GM21360 (cell line): ENCODE measurements at regions not wholly inside any gene's neighbourhood (a gene's known extent, or its start where the extent isn't known, plus 50 kb on each side); places are given as distances from the start of the nearest gene placed in this dataset.

Source experiments
- ATAC-seq: cut with Tn5 transposase; IDR thresholded peaks from one replicate; pipeline ENCODE4 v1.9.1; 2021; ENCODE audit warnings: mild to moderate bottlenecking, moderate library complexity; ENCODE audit not compliant: unreplicated experiment

DNA sequence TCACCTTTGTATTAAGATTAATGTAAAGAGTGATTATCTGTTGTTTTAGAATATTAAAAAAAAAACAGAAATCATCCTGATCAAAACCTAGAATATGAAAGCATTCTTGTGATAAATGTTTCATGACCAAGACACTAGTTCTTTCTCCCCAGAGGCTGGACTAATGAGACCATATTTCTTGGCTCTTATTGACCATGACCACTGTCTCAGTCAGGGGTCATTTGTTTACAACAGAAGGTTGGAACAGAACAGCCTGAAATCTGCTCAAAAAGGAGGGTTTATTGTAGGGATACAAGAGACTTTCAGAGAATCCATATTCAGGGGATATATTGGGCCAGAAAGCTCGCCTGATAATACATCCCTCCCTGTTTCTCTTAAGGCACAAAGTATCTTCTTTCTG, 87.7 kb downstream of the TMEM30B start:
- no peak for ATAC-seq

DNA sequence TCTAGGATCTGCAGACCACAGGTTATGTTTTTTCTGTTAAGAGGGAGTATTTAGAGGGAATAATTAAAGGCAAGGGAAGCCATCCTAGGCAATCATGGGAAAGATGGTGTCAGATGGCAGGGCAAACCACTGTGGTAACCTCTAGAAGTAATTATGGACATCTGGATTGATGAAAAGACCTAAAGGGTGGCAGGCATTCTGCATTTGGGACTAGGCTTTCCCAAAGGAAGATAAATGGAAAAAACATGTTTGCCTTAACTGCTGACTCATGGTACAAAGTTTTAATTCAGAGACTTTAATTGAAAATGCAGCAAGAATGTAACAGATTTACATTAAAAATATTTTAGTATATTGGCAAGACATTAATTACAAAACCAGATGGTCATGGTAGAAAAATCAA, 88.1 kb downstream of the TMEM30B start:
- ATAC-seq = no peak

DNA sequence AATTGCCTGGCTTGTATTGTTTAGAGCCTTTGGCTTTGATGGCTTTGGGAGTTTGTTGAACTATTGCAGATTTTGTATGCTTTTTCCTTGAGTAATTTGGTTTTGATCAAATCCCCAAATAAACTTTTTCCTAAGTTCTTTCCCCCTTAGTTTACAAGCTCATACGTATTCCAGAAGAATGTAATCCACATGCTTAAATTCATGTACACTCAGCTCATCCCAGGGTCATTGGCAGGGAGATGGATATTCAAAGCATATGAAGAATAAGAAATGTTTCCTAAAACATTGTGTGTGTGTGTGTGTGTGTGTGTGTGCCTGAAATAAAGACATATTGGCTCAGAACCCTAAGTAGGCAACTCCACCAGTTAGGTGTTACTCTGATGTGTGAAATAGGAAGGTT, 89.4 kb downstream of the TMEM30B start:
- no peak for ATAC-seq

DNA sequence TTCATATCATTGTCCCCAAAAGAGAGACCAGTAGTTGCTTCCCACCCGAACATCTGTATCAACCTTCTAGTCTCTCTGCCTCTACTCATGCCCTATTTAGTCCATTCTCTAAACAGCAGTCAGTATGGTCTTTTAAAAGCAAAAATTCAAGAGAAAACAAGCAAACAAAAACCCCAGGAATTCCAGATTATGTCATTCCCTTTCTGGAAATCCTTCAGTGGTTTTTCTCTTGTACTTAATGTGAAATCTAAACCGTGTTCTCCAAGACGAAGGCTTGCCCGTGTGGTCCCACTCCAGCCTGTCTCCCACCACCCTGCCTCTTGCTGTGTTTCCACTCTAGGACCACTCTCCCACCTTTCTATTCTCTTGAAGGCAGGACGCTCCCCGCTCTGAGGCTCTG, 90.8 kb downstream of the TMEM30B start:
- no peak for ATAC-seq

DNA sequence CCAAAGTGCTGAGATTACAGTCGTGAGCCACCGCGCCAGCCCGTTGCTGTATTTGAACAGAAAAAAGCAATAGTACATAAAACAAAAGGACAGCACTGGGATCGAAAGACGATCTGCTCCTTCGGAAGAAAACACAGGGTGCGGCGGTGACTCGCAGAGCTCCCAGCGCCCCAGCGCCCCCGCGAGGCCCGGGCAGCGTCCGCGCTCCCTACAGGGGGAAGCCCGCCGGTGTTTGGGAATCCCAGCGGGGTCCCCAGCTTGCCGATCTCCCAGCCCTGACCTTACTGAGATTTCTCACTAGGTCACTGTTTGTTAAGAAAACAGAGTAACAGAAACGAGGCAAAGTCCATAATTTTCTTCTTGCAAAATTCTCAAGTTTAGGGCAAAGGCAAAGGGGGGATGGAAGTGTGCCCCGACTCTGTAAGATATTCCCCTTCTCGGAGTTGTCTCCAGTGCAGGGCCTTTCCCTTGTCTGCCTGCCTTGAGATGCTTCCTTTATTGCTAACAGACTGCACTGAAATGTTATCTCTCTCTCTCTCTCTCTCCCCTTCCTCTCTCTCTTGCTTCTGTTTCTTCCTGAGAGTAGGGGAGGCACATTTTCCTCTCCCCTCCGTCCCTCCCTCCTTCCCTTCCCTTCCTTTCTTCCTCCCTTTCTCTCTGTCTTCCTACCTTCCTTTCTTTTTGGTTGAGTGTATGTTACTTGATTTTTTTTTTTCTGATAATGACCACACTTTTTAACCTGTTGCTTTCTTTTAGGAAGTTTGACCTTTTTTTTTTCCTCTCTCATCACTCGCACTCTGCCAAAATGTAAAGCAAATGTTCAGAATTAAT, 91.9 kb downstream of the TMEM30B start:
- ATAC-seq = peak; percentile 79

DNA sequence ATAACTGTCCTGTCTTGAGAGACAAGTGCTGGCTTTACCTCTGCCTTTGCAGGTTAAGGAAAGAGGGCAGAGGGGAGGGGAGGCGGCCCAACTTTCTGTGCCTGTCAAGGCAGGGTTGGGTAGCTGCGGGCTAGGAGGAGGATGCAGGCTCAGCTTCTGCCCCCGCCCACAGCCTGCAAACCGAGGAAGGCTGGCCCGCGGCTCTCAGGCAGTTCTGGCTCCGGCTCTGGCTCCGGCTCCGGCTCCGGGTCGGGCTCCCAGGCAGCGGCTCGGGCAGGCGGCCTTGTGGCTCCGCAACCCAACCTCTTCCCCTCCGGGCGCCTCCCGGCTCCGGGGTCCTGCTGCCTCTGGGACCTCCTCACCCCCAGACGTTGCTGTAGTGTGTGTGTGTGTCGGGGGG, 92.9 kb downstream of the TMEM30B start:
- ATAC-seq = no peak

DNA sequence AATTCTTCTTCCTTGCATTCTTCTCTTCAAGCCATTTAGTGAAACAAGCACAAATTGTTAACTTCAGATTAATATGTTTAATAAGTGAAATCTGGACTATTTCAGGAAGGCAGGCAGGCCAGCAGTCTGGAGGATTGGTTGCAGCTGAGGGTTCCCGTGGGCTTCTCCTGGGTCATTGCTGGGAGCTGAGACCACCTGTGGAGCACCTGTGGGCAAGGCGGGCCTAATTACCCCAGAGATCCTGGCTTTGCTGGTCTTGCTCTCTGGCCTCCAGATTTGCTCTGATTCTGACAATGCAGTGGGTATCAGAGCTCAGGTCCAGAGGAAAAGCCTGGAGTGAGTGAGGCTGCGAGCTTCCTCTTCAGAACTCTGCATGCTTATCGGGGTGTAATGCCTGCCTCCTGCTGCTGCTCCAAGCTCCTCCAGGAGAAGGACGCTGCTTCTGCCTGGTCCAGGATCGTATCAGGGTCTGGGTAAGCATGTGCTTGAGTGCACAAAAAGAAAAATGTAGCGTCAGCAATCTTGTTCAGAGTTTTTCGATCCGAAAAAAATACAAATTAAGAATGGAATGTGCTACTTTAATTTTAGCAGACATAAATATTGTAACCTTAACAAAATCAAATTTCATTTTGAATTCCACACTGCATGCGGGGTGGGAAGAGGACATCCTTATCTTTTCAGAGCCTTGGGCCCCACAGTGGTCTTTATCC, 93.8 kb downstream of the TMEM30B start:
- no peak for ATAC-seq

DNA sequence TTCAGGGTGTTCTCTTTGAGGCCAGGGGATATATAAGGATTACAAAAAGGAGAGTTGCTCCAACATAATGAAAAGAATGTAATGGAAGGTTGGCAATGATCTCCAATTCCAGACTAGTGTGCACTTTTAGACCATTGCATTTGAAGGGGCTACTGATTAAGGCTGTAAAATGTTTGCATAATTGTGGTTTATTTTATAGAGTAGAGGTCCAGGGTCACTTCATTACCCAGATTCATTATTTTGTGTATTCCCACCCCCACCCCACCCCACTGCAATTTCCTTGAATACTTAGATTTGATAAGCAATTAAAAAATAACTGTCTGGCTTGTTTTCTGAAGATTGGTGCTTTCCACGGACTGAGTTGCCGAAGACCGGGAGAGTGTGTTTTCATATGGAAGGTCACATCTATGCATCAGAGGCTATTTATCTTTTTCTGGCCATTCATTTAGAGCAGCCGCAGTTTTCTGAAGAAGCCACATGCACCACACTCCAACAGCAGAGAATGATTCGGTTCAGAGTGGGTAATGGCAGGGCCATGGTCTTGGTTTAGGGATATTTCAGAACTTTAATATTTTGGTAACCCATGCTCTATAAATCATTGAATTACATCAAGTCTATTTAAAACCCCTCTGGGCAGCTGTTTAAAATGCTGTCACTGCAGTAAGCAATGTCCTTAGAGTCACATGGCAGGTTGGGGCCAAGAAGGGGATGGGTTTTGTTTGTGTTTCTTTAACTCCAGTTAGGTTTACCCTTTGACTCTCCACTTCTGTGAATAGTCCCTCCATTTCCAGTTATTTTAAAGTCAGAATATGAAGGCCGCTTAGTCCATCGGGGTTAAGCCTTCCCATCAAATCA, 94.6 kb downstream of the TMEM30B start:
- ATAC-seq = no peak

DNA sequence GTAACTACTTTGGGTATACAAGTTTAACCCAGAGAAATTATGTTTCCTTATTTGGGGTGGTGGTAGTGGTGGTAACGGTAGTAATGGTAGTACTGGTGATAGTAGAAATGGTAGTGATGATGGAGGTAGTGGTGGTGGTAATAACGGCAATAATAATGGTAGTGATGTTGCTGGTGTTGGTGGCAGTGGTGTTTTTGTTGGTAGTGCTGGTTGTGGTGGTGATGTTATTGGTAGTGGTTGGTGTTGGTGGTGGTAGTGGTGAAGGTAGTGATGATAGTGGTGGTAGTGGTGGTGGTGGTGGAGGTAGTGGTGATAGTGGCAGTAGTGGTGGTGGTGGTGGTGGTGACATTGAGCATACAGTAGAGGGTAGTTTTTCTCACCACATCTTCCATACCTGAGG, 95.6 kb downstream of the TMEM30B start:
- ATAC-seq = no peak

DNA sequence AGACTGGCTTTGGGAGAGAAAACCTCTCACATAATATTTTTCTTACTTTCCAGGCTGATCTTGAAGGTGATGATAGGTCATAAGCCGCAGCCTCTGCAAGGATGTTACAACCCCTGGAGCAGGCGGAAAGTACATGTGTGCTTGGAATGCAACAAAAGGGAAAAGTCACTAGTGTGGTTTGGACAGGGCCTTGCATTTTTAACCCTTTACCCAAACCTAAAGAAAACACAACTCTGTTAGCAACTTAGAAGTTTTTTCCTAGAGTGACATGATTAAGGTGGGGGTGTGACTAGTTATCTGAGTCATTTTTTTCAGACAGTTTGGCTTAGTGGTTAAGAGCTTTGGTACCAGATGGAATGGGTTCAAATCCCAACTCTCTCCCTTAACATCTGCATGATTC, 97.0 kb downstream of the TMEM30B start:
- no peak for ATAC-seq

DNA sequence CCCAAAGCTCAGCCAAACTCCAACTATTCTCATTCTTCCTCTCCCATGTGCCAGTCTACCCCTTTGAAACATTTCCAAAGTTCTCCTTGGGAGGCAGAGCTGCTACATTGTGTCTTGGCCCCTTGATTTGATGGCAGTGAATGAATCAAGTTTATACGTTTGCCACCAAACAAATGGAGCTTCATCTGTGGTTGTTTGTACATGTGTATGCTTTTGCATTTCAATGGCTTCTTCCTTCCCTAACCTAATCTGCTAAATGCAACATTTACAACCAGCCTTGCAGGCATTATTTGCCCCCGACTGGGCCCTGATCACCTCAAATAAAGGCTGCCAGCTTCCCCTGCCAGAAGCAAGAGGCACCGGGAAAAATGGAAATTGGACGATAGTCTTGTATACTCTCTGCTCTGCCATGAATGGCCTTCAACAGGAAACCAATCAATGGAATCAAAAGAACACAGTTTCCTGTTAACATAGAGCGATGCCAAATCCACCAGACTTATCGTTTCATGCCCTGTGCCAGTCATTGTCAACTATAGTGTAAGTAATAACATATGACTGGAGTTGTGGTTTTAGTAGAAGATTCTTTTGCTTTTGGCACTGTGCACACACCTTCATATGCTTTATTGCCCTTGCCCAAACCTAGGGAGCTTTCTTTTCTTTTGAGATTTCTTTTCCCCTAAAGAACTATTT, 97.8 kb downstream of the TMEM30B start:
- ATAC-seq = no peak

DNA sequence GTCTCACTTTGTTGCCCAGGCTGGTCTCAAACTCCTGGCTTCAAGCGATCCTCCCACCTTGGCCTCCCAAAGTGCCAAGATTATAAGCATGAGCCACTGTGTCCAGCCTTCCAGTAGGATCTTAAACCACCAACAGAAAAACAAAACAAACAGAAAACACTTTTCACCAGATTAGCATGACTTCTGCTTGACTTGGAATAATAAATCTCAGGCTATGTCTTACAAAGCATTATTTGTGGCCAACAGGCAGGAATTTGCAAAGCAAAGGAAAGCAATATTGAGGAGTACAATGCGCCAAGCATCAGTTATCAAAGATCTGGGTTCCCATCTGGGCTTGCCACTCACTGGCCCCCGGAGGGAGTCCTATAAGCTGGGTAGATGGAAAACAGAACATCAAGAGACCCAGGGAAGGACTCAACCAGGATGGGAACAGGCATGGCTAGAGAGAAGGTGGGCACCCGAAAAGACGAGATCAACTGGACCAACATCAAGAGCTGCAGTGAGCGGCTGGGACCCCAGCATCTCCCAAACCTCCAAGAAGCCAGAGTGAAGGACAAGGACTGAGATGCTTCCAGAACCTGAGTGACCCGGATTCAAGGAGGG, 101.2 kb downstream of the TMEM30B start:
- ATAC-seq = no peak

DNA sequence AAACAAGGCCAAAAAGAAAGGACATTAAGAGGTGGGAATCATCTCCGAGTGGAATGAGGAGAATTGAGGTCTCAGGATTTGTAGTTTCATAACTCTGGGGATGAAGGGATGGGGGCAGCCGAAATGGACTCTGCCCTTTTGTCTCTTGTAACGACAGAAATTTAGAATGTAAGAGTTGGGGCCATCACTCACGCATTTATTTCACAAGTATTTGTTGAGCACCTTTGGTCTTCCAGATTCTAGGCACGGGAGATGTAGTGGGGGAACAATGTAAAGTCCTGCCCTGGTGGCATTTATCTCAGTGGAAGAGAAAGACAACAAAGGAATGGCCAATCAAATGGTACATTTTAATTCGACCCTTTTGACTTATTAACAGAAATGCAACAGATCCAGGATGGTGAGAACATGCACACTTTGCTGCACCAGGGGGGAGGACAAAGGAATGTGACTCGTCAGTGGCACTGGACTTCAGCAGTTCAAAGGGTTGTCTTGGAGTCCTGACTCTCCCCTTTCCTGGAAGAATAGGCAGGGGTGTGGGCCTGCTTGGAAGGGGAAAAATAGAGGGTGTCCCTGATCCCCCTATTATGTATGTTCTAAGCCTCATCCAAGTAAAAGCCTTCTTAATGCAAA, 102.0 kb downstream of the TMEM30B start:
- ATAC-seq = no peak

DNA sequence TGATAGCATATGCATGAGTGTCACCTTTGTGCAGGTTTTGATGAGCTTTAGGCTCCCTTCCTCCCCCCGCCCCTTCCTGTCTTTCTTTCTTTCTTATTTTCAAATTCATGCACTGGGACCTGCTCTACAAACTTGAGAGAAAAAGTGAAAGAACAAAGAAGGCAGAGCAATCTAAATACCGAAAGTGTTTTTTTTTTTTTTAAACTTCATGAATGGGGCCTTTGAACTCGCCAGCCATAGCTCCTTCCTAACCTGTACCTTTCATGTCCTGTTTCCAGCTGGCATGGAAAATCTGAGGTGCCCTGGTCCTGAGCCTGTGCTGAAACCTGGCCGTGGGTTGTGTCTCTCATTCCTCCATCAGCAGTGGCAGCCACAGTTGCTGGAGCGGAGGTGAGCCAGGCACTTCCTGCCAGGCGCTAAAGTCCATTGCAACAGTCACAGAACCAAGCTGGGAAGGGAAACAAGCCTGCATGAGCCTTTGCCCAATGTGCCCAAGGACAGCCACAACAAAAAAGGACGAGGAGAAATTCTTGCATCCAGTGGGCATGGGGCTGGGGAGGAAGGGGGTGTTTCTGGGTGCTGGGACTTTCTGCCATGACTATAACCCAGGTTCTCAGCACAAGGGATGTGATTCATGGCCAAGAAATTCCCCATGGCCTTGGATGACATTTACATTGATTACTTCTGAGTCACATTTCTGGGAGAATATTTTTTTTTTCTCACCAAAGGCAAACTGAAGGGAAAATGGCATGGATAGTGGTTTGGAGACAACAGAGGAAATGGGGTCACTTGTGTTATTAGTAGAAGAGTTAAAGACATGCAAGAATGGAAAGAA, 102.7 kb downstream of the TMEM30B start:
- ATAC-seq = no peak

DNA sequence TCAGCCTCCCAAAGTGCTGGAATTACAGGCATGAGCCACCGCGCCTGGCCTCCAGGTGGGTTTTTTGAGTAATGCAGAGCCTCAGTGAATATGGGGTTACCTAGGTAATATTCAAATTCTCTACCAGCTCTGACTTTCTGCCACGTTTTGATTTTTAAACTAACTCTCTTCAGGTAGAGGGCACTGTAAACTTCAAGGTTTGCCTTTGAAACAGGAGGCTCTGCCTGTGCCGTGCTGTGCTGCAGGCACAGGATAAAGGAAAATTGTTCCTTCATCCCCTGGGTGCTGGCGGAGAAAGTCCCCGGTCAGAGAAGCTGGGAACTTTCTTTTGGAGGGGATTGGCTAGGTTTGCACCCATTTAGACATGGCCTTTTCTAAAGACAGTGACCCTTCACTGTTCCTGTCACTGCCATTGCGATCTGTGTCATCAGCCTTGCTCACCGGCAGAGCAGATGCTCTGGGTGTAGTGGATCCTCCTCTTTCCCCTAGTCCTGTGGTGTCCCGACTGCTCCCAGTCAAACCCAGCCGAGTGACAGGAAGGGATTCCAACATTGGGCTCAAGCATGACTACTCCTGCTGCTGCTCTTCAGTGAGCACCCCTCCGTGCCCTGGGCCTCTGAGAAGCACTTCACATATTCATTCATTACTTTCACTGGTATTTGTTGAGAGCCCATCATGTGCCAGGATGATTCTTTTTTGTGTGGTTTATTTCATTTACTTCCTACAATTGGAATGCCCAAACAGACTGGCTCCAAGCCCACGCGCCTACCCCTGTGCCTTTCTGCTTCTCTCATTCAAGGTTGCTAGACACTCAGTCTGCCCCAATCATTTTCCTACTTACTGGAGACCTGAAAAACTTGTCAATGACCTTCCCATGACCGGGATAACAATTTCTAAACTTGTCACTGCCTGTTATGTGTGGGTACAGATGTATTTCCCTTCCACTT, 103.6 kb downstream of the TMEM30B start:
- no peak for ATAC-seq

DNA sequence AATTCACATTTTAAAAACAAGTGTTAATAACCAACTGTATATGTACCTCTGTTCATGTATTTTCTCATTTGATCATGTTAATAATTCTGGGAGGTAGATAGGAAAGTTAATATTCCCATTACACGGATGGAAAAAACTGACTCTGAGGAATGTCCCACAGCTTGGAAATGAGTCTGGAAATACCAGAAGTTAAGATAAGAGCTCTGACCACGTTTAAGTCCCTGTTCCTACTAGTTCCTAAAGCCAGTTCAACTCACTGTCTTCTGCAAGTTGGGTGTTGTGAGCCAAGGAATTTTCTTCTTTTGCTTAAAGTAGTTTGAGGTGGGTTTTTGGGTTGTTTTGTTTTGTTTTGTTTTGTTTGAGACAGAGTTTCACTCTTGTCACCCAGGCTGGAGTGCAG, 104.5 kb downstream of the TMEM30B start:
- no peak for ATAC-seq

DNA sequence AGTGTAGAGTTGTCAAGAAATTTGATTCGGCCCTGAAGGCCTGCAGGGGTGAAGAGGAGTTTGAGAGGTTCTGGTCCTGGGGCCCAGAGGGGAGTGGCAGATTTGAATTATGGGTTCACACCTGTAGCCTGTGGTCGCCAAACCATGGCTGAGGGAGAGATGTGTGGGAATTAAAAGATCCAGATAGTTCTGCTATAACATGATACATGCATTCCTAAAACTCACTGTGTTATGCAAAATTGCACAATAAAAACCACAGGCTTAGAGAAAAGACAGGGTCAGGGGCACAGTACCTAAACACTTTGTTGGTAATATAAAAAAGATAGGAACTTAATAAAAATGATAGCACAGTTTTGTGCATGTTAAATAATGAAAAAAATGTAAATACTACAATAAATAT, 106.2 kb downstream of the TMEM30B start:
- no peak for ATAC-seq

DNA sequence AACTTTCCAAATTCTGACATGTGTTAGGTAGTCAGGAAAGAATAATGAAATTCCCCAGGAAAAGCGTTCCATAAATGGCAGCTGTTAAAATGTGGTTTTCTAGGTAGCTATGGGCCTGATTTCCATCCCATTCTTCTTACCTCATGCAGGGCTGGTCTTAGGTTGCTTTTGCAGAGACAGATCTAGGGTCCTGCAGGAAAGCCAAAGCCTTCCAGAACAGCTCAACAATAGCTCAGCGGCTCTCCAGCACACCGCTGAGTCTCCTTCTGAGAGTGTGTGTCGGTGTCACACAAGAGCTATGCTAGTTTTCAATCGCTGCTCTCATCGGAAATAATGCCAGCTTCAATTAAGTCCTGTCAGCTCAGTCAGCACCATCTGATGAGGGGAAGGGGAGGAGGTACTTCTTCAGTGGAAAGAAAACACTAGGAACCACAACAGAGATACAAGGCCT, 106.7 kb downstream of the TMEM30B start:
- no peak for ATAC-seq
